HG03025 (cell line): ENCODE measurements at regions not wholly inside any gene's neighbourhood (a gene's known extent, or its start where the extent isn't known, plus 50 kb on each side); places are given as distances from the start of the nearest gene placed in this dataset.

Experiments
- ATAC-seq: cut with Tn5 transposase; IDR thresholded peaks from one replicate; pipeline ENCODE4 v1.9.1; 2021; ENCODE audit warnings: mild to moderate bottlenecking, moderate library complexity; ENCODE audit not compliant: unreplicated experiment, low FRiP score

DNA sequence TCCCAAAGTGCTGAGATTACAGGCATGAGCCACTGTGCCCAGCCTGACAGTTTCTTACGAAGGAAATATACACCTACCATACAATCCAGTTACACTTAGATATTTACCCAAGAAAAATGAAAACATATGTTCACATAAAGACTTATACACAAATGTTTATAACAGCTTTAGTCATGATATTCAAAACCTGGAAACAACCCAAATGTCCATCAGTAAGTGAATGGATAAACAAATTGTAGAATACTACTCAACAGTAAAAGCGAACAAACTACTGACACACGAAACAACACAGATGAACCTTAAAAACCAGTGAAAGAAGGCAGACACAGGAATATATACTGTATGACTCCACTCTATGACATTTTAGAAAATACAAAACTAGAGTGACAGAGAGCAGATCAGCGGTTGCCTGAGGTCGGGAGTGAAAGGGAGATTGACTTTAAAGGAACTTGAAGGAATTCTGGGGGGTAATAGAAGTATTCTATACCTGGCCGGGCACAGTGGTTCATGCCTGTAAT lies 83.6 kb downstream of the SPRING1 start:
- no peak for ATAC-seq

DNA sequence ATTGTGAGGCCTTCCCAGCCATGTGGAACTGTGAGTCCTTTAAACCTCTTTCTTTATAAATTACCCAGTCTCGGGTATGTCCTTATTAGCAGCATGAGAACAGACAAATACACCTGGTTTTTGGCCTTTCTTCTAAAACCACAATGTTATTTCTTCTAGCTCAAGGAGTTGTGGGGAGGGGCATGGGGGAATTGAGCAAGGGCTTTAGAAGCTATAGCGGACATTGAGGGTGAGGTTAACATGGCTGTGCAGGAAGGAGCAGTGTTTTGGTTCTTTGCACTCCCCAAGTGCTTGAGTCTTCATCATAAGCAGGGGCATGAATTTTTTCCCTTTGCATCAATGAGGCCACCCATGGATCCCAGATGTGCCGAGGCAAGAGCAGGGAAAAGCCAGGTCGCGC lies 86.8 kb downstream of the SPRING1 start:
- ATAC-seq = no peak

GRCh38 chr12:116650585-116651087 lies 87.2 kb downstream of the SPRING1 start:
- no peak for ATAC-seq

GRCh38 chr12:116650062-116650461 lies 87.8 kb downstream of the SPRING1 start:
- ATAC-seq = no peak

GRCh38 chr12:116647813-116648212 lies 88.6 kb downstream of the MAP1LC3B2 start:
- ATAC-seq = no peak

GRCh38 chr12:116646901-116647300 lies 87.7 kb downstream of the MAP1LC3B2 start:
- ATAC-seq = no peak

DNA sequence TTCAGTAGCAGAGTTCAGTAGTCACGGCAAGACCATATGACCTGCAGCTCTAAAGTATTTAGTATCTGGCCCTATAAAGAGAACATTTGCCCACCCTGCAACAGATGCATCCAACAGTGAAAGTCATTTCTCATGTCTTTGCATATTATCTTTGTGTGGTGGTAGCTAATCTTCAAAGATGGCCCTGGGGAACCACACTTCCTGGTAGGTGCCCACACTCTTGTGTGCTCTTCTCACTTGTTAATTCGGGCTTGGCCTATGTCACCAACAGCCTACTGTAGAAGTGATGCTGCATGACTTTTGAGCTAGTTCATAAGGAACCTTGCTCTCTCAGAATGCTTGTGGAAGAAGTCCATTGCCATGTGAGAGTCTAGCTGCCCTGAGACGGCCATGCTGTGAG lies 85.6 kb downstream of the MAP1LC3B2 start:
- no peak for ATAC-seq

- ATAC-seq = no peak
Observed at GRCh38 chr12:116642683-116643082, 83.5 kb downstream of the MAP1LC3B2 start.

GRCh38 chr12:116642106-116642505 lies 82.9 kb downstream of the MAP1LC3B2 start:
- ATAC-seq = no peak

- no peak for ATAC-seq
Observed at GRCh38 chr12:116640281-116640680, 81.1 kb downstream of the MAP1LC3B2 start.

- ATAC-seq = no peak
Observed at GRCh38 chr12:116639765-116640164, 80.6 kb downstream of the MAP1LC3B2 start.

- ATAC-seq = no peak
Observed at GRCh38 chr12:116638376-116638775, 79.2 kb downstream of the MAP1LC3B2 start.

DNA sequence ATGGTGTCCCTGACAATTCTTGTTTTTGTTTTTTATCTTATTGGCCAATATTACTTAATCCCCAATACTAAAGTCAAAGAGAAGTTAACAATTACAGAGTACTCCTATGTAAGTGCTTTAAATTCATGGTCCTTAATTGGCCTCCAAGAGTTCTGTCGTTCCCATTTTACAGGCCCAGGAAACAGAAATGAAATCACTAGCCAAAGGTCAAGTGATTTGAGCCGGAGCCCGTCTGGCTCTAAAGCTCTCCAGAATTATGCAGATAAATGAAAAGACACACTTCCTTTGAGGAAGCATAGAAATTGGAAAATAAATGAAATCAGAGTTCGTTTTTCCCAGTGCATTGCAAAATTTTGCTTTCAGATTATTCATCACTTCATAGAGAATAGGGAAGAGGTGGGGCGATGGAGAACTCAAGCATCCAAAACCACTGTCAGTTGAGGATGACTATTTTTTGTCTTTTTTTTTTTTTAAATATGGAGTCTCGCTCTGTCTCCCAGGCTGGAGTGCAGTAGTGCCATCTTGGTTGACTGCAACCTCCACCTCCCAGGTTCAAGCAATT lies 78.5 kb downstream of the MAP1LC3B2 start:
- ATAC-seq = no peak

GRCh38 chr12:116636608-116637519 lies 77.7 kb downstream of the MAP1LC3B2 start:
- no peak for ATAC-seq

- ATAC-seq = no peak
Observed at GRCh38 chr12:116635487-116635886, 76.3 kb downstream of the MAP1LC3B2 start.

DNA sequence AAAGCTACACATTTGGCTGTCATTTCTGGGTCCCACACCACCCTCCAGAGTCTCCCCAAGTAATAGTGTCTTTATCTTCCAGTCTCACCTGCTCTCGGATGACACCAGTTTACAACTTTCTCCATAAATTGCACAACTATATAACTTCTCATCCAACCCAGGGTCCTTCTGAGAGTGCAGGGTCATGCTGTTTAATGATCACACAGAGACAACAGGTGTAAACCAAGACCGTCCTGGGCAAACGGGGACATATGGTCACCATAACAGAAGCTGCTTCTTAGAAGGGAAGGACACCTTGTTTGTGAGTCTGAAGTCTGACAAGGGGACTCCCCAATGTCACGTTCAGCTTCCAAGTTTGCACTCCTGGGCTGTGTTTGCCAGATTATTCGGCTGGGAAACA lies 74.3 kb downstream of the MAP1LC3B2 start:
- ATAC-seq = no peak

GRCh38 chr12:116631619-116632018 lies 72.4 kb downstream of the MAP1LC3B2 start:
- no peak for ATAC-seq

DNA sequence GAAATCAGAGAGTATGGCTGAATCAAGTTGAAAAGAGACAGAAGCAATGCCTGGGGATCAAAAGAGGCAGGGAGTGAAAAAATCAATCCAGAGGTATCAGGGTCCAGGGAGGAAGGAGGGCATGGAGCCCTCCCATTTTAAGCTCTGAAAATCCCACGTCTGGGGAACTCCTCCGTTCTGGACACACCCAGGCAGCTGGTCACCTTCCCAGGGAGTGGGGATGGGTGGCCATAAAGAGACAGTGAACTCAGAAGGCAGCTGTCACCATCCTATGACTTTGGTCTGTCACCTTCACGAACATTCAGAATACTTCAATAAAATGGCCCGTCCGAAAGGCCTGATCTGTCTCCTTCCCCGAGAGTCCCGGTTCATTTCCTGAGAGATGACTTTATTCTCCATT lies 71.6 kb downstream of the MAP1LC3B2 start:
- no peak for ATAC-seq

- no peak for ATAC-seq
Observed at GRCh38 chr12:116629480-116629879, 70.3 kb downstream of the MAP1LC3B2 start.

- ATAC-seq = no peak
Observed at GRCh38 chr12:116628989-116629388, 69.8 kb downstream of the MAP1LC3B2 start.

DNA sequence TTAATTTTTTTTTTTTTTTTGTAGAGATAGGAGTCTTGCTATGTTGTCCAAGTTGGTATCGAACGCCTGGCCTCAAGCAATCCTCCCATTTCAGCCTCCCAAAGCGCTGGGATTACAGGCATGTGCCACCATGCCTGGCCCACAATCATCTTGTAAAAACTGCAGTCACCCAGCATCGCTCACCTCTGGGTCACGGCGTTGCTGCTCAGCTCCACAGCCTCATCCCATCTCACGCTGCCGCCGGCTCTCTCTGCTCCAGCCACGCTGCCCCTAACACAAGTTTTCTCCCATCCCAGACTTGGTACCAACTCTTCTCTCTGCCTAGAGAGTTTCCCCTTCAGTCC lies 69.2 kb downstream of the MAP1LC3B2 start:
- no peak for ATAC-seq
